IMR-90 (cell line): ENCODE measurements at regions not wholly inside any gene's neighbourhood (a gene's known extent, or its start where the extent isn't known, plus 50 kb on each side); places are given as distances from the start of the nearest gene placed in this dataset.

Source experiments
- ATAC-seq: fragments of 200-7000 bp; cut with Tn5 transposase; 2 replicates; pipeline ENCODE4 v1.9.1; 2020; ENCODE audit warnings: low read depth, mild to moderate bottlenecking, moderate library complexity
- BruUV-seq: library from RNA; stranded (reverse); fragments of 400-500 nt; replicated peaks from 2 replicates; lab custom pipeline; 2021; lab: Mats Ljungman, UMichigan
- CTCF ChIA-PET: fragments of 300-600 bp; formaldehyde crosslinking; extraction: SDS; loops from one replicate; lab custom pipeline; 2021; ENCODE audit warnings: antibody characterized with exemption; lab: Yijun Ruan, JAX
- POLR2A ChIA-PET: fragments of 300-600 bp; sonication (Branson Sonifier 250); formaldehyde crosslinking; loops from one replicate; lab custom pipeline; 2022; ENCODE audit warnings: antibody characterized with exemption; ENCODE audit not compliant: unreplicated experiment; lab: Charles Lee
- DNase-seq: peaks from one replicate; pipeline ENCODE4 v3.0.0; 2013
- H2AFZ ChIP-seq: replicated peaks from 2 replicates; pipeline ENCODE3; 2013; ENCODE audit warnings: low read length, mild to moderate bottlenecking; ENCODE audit not compliant: poor library complexity
- H2AK5ac ChIP-seq: 2 replicates; pipeline ENCODE4 v1.6.1; 2013; ENCODE audit warnings: low read depth, low read length, inconsistent platforms
- H2AK9ac ChIP-seq: replicated peaks from 2 replicates; pipeline ENCODE3; 2013; ENCODE audit warnings: mild to moderate bottlenecking, low read depth, low read length, moderate library complexity; ENCODE audit not compliant: poor library complexity
- H2BK120ac ChIP-seq: 2 replicates; pipeline ENCODE4 v1.6.1; 2013; ENCODE audit warnings: low read depth, low read length, inconsistent platforms
- H2BK15ac ChIP-seq: 3 replicates; pipeline ENCODE4 v1.6.1; 2013; ENCODE audit warnings: low read depth, low read length, inconsistent platforms
- H2BK20ac ChIP-seq: 2 replicates; pipeline ENCODE4 v1.6.1; 2013; ENCODE audit warnings: low read depth, mild to moderate bottlenecking, inconsistent platforms, low read length, moderate library complexity
- H2BK5ac ChIP-seq: 2 replicates; pipeline ENCODE4 v1.6.1; 2013; ENCODE audit warnings: mild to moderate bottlenecking, low read depth, low read length, inconsistent platforms; ENCODE audit not compliant: poor library complexity, severe bottlenecking
- H3K14ac ChIP-seq: replicated peaks from 2 replicates; pipeline ENCODE4 v1.6.1; 2013; ENCODE audit warnings: low read depth, low read length, inconsistent platforms
- H3K18ac ChIP-seq: 2 replicates; pipeline ENCODE4 v1.6.1; 2013; ENCODE audit warnings: low read depth, low read length, control low read depth
- H3K23ac ChIP-seq: 2 replicates; pipeline ENCODE4 v1.6.1; 2013; ENCODE audit warnings: low read depth, low read length, inconsistent platforms
- H3K27ac ChIP-seq: 2 replicates; pipeline ENCODE4 v1.5.1; 2013; ENCODE audit warnings: mild to moderate bottlenecking, control low read depth, low read length; ENCODE audit not compliant: insufficient read depth
- H3K27me3 ChIP-seq: 2 replicates; pipeline ENCODE4 v1.6.1; 2013; ENCODE audit warnings: low read length; ENCODE audit not compliant: control insufficient read depth, insufficient read depth
- H3K36me3 ChIP-seq: 2 replicates; pipeline ENCODE4 v1.6.1; 2013; ENCODE audit warnings: low read length, mixed read lengths; ENCODE audit not compliant: control insufficient read depth, insufficient read depth
- H3K4ac ChIP-seq: 2 replicates; pipeline ENCODE4 v1.6.1; 2013; ENCODE audit warnings: low read depth, low read length, inconsistent platforms
- H3K4me1 ChIP-seq: 2 replicates; pipeline ENCODE4 v1.6.1; 2013; ENCODE audit warnings: low read length, mixed read lengths; ENCODE audit not compliant: control insufficient read depth, insufficient read depth
- H3K4me2 ChIP-seq: 2 replicates; pipeline ENCODE4 v1.6.1; 2013; ENCODE audit warnings: low read depth, mild to moderate bottlenecking, control low read depth, low read length, moderate library complexity
- H3K4me3 ChIP-seq: 2 replicates; pipeline ENCODE4 v1.5.1; 2013; ENCODE audit warnings: low read depth, mild to moderate bottlenecking, control low read depth, low read length, moderate library complexity; ENCODE audit not compliant: insufficient read depth
- H3K56ac ChIP-seq: 2 replicates; pipeline ENCODE4 v1.6.1; 2013; ENCODE audit warnings: low read length, inconsistent platforms; ENCODE audit not compliant: insufficient read depth; ENCODE audit errors: extremely low read depth
- H3K79me1 ChIP-seq, 2 experiments: 2 replicates each; pipeline ENCODE4 v1.6.1; 2013; ENCODE audit warnings: low read length in 2 of 2, inconsistent platforms in 1 of 2, low read depth in 1 of 2
- H3K9ac ChIP-seq: 2 replicates; pipeline ENCODE4 v1.6.1; 2013; ENCODE audit warnings: low read depth, low read length, control low read depth
- H3K9me1 ChIP-seq: 2 replicates; pipeline ENCODE4 v1.6.1; 2013; ENCODE audit warnings: low read length, inconsistent platforms; ENCODE audit not compliant: insufficient read depth
- H3K9me3 ChIP-seq: 2 replicates; pipeline ENCODE4 v1.6.1; 2013; ENCODE audit warnings: low read length; ENCODE audit not compliant: control insufficient read depth, insufficient read depth
- H4K20me1 ChIP-seq: 2 replicates; pipeline ENCODE4 v1.6.1; 2013; ENCODE audit warnings: low read length, inconsistent platforms; ENCODE audit not compliant: insufficient read depth
- H4K5ac ChIP-seq: 2 replicates; pipeline ENCODE4 v1.6.1; 2013; ENCODE audit warnings: mild to moderate bottlenecking, low read depth, low read length, control low read depth
- H4K8ac ChIP-seq, 2 experiments: 2 replicates each; pipeline ENCODE4 v1.6.1; 2013; ENCODE audit warnings: low read depth in 2 of 2, low read length in 2 of 2, control low read depth in 1 of 2, inconsistent platforms in 1 of 2
- H4K91ac ChIP-seq: 2 replicates; pipeline ENCODE4 v1.6.1; 2013; ENCODE audit warnings: low read depth, low read length, inconsistent platforms; ENCODE audit not compliant: insufficient read depth
- CHD1 ChIP-seq: IDR thresholded peaks from 2 replicates; pipeline ENCODE4 v1.6.1; 2012; ENCODE audit warnings: low read depth, low read length, improper control_type of control experiment
- SMC3 ChIP-seq: fragments of 150-350 bp; IDR thresholded peaks from 2 replicates; pipeline ENCODE4 v1.6.1; 2016; ENCODE audit warnings: low read depth, mild to moderate bottlenecking, antibody characterized with exemption, low read length, moderate library complexity
- WGBS, 2 experiments: methylation state at CpG; one replicate each; pipeline versions ENCODE4 v1.1.5 to v1.1.7; 2013; ENCODE audit warnings: missing lambda C conversion rate in 2 of 2; ENCODE audit not compliant: insufficient read length in 1 of 2; ENCODE audit errors: extremely low coverage in 2 of 2; 5-methylcytosine and 5-hydroxymethylcytosine counted together
- dilution Hi-C: fragments of 300-500 bp; cut with HindIII; formaldehyde crosslinking; loops from one replicate; pipeline ENCODE4 v1.14.3; 2018; ENCODE audit warnings: low sequenced_read_pairs; ENCODE audit not compliant: unreplicated experiment
- in situ Hi-C: fragments of 300-500 bp; cut with MboI; formaldehyde crosslinking; loops from 3 replicates; pipeline ENCODE4 v1.14.3; 2019; ENCODE audit warnings: low sequenced_read_pairs, inconsistent platforms, mixed read lengths
- intact Hi-C: fragments of 100-400 bp; cut with micrococcal nuclease; formaldehyde crosslinking; loops from 2 replicates; pipeline ENCODE4 v1.10.0; 2022
- TF ChIP-seq, protein P1 (sequence below): conservative IDR thresholded peaks from 2 replicates; pipeline ENCODE4 v1.5.1; 2012; ENCODE audit warnings: mild to moderate bottlenecking, low read depth, low read length, improper control_type of control experiment

- Histone ChIP-seq H3K23ac (no peak overlapping the region), H3K9ac (no peak overlapping the region), H3K9me3 (no peaks in the 10 kb centered on the region), H2BK120ac (no peak overlapping the region), H2AK9ac (no peak overlapping the region), H3K9me1 (no peaks in the 10 kb centered on the region), H2AFZ (no peak overlapping the region), H3K27ac (no peak overlapping the region), H3K4me3 (no peak overlapping the region), H2BK15ac (no peak overlapping the region), H3K14ac (no peak overlapping the region), H3K4me1 (no peaks in the 10 kb centered on the region), H4K20me1 (no peaks in the 10 kb centered on the region), H4K91ac (no peak overlapping the region), H2BK20ac (no peak overlapping the region), H4K5ac (no peak overlapping the region), H3K27me3 (no peaks in the 10 kb centered on the region), H2AK5ac (no peak overlapping the region), H3K18ac (no peak overlapping the region), H3K4ac (no peak overlapping the region), H3K36me3 (no peaks in the 10 kb centered on the region), H3K56ac (no peak overlapping the region), H3K4me2 (no peak overlapping the region), H4K8ac (no peak overlapping the region), H2BK5ac (no peak overlapping the region), H3K79me1 (no peaks in the 10 kb centered on the region)
- in situ Hi-C loops (no loop called here), dilution Hi-C loops (no loop called here), intact Hi-C loops (no loop called here)
- POLR2A ChIA-PET, result no interaction called here
- CTCF ChIA-PET, result no interaction called here
- ATAC-seq (no peak), DNase-seq (no peak)
- no peak for TF ChIP-seq CHD1
- TF ChIP-seq SMC3, result no peak
- TF ChIP-seq, protein P1, sequence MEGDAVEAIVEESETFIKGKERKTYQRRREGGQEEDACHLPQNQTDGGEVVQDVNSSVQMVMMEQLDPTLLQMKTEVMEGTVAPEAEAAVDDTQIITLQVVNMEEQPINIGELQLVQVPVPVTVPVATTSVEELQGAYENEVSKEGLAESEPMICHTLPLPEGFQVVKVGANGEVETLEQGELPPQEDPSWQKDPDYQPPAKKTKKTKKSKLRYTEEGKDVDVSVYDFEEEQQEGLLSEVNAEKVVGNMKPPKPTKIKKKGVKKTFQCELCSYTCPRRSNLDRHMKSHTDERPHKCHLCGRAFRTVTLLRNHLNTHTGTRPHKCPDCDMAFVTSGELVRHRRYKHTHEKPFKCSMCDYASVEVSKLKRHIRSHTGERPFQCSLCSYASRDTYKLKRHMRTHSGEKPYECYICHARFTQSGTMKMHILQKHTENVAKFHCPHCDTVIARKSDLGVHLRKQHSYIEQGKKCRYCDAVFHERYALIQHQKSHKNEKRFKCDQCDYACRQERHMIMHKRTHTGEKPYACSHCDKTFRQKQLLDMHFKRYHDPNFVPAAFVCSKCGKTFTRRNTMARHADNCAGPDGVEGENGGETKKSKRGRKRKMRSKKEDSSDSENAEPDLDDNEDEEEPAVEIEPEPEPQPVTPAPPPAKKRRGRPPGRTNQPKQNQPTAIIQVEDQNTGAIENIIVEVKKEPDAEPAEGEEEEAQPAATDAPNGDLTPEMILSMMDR, result no peak
- no CpG with 5 or more reads among the region's 1 CpG for WGBS, 2 experiments
- BruUV-seq, result no TSS peak
Observed at GRCh38 chrX:128781506-128781905, 729.3 kb upstream of the ACTRT1 start.
